ENCODE measurements at regions not wholly inside any gene's neighbourhood (a gene's known extent, or its start where the extent isn't known, plus 50 kb on each side); places are given as distances from the start of the nearest gene placed in this dataset.

DNA sequence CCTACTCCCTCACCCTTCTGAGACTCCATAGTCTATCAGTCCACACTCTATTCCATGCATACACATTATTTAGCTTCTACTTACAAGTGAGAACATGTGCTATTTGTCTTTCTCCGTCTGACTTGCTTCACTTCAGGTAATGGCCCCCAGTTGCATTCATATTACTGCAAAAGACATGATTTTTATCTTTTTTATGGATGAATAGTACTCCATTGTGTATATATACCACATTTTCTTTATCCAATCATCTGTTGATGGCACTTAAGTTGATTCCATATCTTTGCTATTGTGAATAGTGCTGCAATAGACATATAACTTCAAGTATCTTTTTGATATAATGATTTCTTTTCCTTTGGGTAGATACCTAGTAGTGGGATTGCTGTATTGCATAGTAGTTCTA lies 171.8 kb downstream of the DACT1 start:
- H3K9me3 ChIP-seq = no peaks in the 10 kb centered on the region
- H3K4me3 ChIP-seq = no peak overlapping the region
- DNase-seq (ENCODE audit: low spot score in 2 of 2) = no peak
- no peak for TF ChIP-seq CTCF (IDR thresholded peaks at IDR 0.05)
- no peak overlapping the region for H3K27ac ChIP-seq
- no peaks in the 10 kb centered on the region for H3K4me1 ChIP-seq
- no peaks in the 10 kb centered on the region for H3K27me3 ChIP-seq
- intact Hi-C loops (cut with DNase I) = no loop called here
- H3K36me3 ChIP-seq = no peaks in the 10 kb centered on the region

- H3K9me3 ChIP-seq = no peaks in the 10 kb centered on the region
- no peak for DNase-seq (ENCODE audit: low spot score in 2 of 2)
- intact Hi-C loops (cut with DNase I) = no loop called here
- TF ChIP-seq CTCF (IDR thresholded peaks at IDR 0.05) = no peak
- H3K4me3 ChIP-seq = no peak overlapping the region
- H3K27ac ChIP-seq = no peak overlapping the region
- no peaks in the 10 kb centered on the region for H3K36me3 ChIP-seq
- no peaks in the 10 kb centered on the region for H3K27me3 ChIP-seq
- no peaks in the 10 kb centered on the region for H3K4me1 ChIP-seq
Observed at GRCh38 chr14:58812050-58812910, 174.5 kb downstream of the DACT1 start.

- H3K9me3 ChIP-seq = no peaks in the 10 kb centered on the region
- no peak for DNase-seq (ENCODE audit: low spot score in 2 of 2)
- no peaks in the 10 kb centered on the region for H3K36me3 ChIP-seq
- TF ChIP-seq CTCF (IDR thresholded peaks at IDR 0.05) = no peak
- H3K4me1 ChIP-seq = no peaks in the 10 kb centered on the region
- intact Hi-C loops (cut with DNase I) = no loop called here
- H3K27ac ChIP-seq = no peak overlapping the region
- no peaks in the 10 kb centered on the region for H3K27me3 ChIP-seq
- H3K4me3 ChIP-seq = no peak overlapping the region
Observed at GRCh38 chr14:58813745-58814144, 176.0 kb downstream of the DACT1 start.

GRCh38 chr14:58814466-58814865 lies 176.7 kb downstream of the DACT1 start:
- H3K4me1 ChIP-seq = no peaks in the 10 kb centered on the region
- no peaks in the 10 kb centered on the region for H3K27me3 ChIP-seq
- H3K4me3 ChIP-seq = no peak overlapping the region
- no peak overlapping the region for H3K27ac ChIP-seq
- DNase-seq (ENCODE audit: low spot score in 2 of 2) = no peak
- H3K36me3 ChIP-seq = no peaks in the 10 kb centered on the region
- no peaks in the 10 kb centered on the region for H3K9me3 ChIP-seq
- intact Hi-C loops (cut with DNase I) = no loop called here
- no peak for TF ChIP-seq CTCF (IDR thresholded peaks at IDR 0.05)

DNA sequence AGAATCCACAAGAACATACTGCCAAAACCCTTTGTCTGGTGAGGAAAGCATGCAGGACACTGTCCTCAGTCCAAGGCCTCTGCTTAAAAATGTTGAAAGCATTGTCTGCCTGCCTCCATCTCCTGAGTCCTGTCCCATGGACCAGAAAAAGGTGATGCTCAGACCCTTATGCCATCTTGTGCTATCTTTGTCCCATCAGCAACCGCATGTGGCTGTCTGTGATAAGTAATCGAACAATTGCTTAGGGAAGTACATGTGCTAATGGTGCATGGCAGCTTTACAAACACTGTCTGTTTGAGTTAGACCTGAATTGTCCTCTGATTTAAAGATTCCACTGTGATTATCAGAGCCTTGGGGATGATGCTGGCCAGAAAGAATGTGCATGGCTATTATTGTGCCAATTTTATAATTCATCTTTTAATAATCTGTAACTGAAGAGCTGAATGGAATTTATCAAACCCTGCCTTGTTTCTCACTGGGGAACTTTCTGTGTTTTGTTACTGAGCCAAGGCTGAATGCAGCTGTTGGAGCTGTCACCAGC lies 177.5 kb downstream of the DACT1 start:
- no peak overlapping the region for H3K27ac ChIP-seq
- H3K36me3 ChIP-seq = no peaks in the 10 kb centered on the region
- DNase-seq (ENCODE audit: low spot score in 2 of 2) = no peak
- H3K9me3 ChIP-seq = no peaks in the 10 kb centered on the region
- no peak for TF ChIP-seq CTCF (IDR thresholded peaks at IDR 0.05)
- H3K4me1 ChIP-seq = no peaks in the 10 kb centered on the region
- no peak overlapping the region for H3K4me3 ChIP-seq
- H3K27me3 ChIP-seq = no peaks in the 10 kb centered on the region
- intact Hi-C loops (cut with DNase I) = no loop called here
